Panc1 (cell line): ENCODE measurements at regions not wholly inside any gene's neighbourhood (a gene's known extent, or its start where the extent isn't known, plus 50 kb on each side); places are given as distances from the start of the nearest gene placed in this dataset.

ENCODE experiments used
- ATAC-seq: fragments of 200-7000 bp; cut with Tn5 transposase; 2 replicates; pipeline ENCODE4 v1.9.1; 2020; ENCODE audit warnings: mild to moderate bottlenecking, moderate library complexity
- BruUV-seq: library from RNA; stranded (reverse); fragments of 400-500 nt; replicated peaks from 2 replicates; lab custom pipeline; 2021; lab: Mats Ljungman, UMichigan
- CTCF ChIA-PET: fragments of 300-600 bp; sonication (Branson Sonifier 250); formaldehyde crosslinking; loops from one replicate; lab custom pipeline; 2022; ENCODE audit warnings: antibody characterized with exemption; lab: Charles Lee
- POLR2A ChIA-PET: fragments of 300-600 bp; sonication (Branson Sonifier 250); formaldehyde crosslinking; loops from one replicate; lab custom pipeline; 2022; ENCODE audit warnings: antibody characterized with exemption; lab: Charles Lee
- DNase-seq: peaks from one replicate; pipeline ENCODE4 v3.0.0-alpha.2; 2010; ENCODE audit warnings: low read depth, low spot score
- H3K27ac ChIP-seq: 2 replicates; pipeline ENCODE4 v1.5.1; 2011; ENCODE audit warnings: mild to moderate bottlenecking, low read length, inconsistent platforms
- H3K27me3 ChIP-seq: fragments of 200-500 bp; sonication (Bioruptor generic); 2 replicates; pipeline ENCODE4 v1.6.0; 2014; ENCODE audit warnings: low read length, inconsistent platforms; ENCODE audit not compliant: control insufficient read depth, insufficient read depth
- H3K36me3 ChIP-seq: fragments of 200-500 bp; sonication (Bioruptor generic); 2 replicates; pipeline ENCODE4 v1.5.1; 2014; ENCODE audit warnings: inconsistent platforms, mild to moderate bottlenecking, low read length, moderate library complexity; ENCODE audit not compliant: control insufficient read depth, insufficient read depth
- H3K4me1 ChIP-seq: 2 replicates; pipeline ENCODE4 v1.5.1; 2011; ENCODE audit warnings: inconsistent platforms, mild to moderate bottlenecking, low read length, moderate library complexity; ENCODE audit not compliant: control insufficient read depth, insufficient read depth
- H3K4me3 ChIP-seq, 2 experiments: 2 replicates each; pipeline ENCODE4 v1.5.1; 2011 to 2012; ENCODE audit warnings: low read depth in 2 of 2, low read length in 2 of 2, mild to moderate bottlenecking in 2 of 2, inconsistent platforms in 1 of 2, moderate library complexity in 1 of 2
- H3K9me3 ChIP-seq: fragments of 200-500 bp; sonication (Bioruptor generic); 2 replicates; pipeline ENCODE4 v1.5.1; 2014; ENCODE audit warnings: low read depth, mild to moderate bottlenecking, inconsistent platforms, low read length, moderate library complexity; ENCODE audit not compliant: control insufficient read depth, insufficient read depth
- POLR2AphosphoS5 ChIP-seq: IDR thresholded peaks from 2 replicates; pipeline ENCODE4 v1.6.1; 2012; ENCODE audit warnings: mild to moderate bottlenecking, low read depth, low read length, moderate library complexity
- SIN3A ChIP-seq: IDR thresholded peaks from 2 replicates; pipeline ENCODE4 v1.6.1; 2012; ENCODE audit warnings: low read depth, mild to moderate bottlenecking, low read length, moderate library complexity, borderline replicate concordance; ENCODE audit not compliant: insufficient read depth
- TCF7L2 ChIP-seq: IDR thresholded peaks from 2 replicates; pipeline ENCODE4 v1.6.1; 2011; ENCODE audit warnings: mild to moderate bottlenecking, low read depth, low read length, inconsistent platforms
- in situ Hi-C: cut with HindIII; loops from 2 replicates; pipeline ENCODE4 v1.10.0; 2016; ENCODE audit warnings: low sequenced_read_pairs, low pct_unique_long_range_greater_than_20kb
- intact Hi-C: fragments of 100-400 bp; cut with micrococcal nuclease; formaldehyde crosslinking; loops from one replicate; pipeline ENCODE4 v1.10.0; 2022; ENCODE audit not compliant: unreplicated experiment
- TF ChIP-seq, protein P1 (sequence below), 2 experiments: IDR thresholded peaks; 2 replicates each; pipeline ENCODE4 v1.6.1; 2011 to 2012; ENCODE audit warnings: low read depth in 2 of 2, control low read depth in 1 of 2, low read length in 1 of 2, mild to moderate bottlenecking in 1 of 2, moderate library complexity in 1 of 2; ENCODE audit not compliant: insufficient read depth in 1 of 2
- TF ChIP-seq, protein P2 (sequence below): fragments of 450-650 bp; IDR thresholded peaks from 2 replicates; pipeline ENCODE4 v1.5.1; 2017; ENCODE audit warnings: mild to moderate bottlenecking

DNA sequence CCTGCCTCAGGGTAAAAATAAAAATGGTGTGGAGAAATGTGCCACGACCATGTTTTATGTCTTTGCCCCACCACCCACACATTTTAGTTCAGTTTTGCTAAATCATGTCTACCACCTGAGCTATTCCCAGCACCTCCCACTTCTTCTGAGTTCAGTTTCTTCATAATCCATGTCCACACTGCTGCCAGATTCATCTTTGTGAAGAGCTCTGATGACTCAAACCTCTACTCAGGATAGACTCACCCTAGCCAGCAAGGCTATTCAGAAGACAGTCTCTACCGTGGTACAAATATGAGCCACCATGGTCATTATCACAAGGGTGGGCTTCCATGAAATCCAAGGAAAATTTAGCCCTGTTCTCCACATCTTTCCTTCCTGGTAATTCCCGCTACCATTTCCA, 231.1 kb upstream of the PRKCQ start:
- H3K27me3 ChIP-seq, result no peaks in the 10 kb centered on the region
- no peaks in the 10 kb centered on the region for H3K9me3 ChIP-seq
- ChIA-PET POLR2A (no interaction called here), CTCF (no interaction called here)
- no peak overlapping the region for H3K27ac ChIP-seq
- in situ Hi-C loops, result no loop called here
- DNase-seq, result no peak
- intact Hi-C loops, result no loop called here
- H3K4me1 ChIP-seq, result no peaks in the 10 kb centered on the region
- no TSS peak for BruUV-seq
- no peaks in the 10 kb centered on the region for H3K36me3 ChIP-seq
- no peak overlapping the region for H3K4me3 ChIP-seq
- no peak for ATAC-seq
- TF ChIP-seq POLR2AphosphoS5, result no peak
- TF ChIP-seq SIN3A, result no peak
- TF ChIP-seq, protein P1, sequence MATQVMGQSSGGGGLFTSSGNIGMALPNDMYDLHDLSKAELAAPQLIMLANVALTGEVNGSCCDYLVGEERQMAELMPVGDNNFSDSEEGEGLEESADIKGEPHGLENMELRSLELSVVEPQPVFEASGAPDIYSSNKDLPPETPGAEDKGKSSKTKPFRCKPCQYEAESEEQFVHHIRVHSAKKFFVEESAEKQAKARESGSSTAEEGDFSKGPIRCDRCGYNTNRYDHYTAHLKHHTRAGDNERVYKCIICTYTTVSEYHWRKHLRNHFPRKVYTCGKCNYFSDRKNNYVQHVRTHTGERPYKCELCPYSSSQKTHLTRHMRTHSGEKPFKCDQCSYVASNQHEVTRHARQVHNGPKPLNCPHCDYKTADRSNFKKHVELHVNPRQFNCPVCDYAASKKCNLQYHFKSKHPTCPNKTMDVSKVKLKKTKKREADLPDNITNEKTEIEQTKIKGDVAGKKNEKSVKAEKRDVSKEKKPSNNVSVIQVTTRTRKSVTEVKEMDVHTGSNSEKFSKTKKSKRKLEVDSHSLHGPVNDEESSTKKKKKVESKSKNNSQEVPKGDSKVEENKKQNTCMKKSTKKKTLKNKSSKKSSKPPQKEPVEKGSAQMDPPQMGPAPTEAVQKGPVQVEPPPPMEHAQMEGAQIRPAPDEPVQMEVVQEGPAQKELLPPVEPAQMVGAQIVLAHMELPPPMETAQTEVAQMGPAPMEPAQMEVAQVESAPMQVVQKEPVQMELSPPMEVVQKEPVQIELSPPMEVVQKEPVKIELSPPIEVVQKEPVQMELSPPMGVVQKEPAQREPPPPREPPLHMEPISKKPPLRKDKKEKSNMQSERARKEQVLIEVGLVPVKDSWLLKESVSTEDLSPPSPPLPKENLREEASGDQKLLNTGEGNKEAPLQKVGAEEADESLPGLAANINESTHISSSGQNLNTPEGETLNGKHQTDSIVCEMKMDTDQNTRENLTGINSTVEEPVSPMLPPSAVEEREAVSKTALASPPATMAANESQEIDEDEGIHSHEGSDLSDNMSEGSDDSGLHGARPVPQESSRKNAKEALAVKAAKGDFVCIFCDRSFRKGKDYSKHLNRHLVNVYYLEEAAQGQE (IDR thresholded peaks at IDR 0.05; ENCODE audit: insufficient read depth in 1 of 2, low read depth in 2 of 2, low read length in 1 of 2), result no peak
- no peak for TF ChIP-seq TCF7L2
- TF ChIP-seq, protein P2, sequence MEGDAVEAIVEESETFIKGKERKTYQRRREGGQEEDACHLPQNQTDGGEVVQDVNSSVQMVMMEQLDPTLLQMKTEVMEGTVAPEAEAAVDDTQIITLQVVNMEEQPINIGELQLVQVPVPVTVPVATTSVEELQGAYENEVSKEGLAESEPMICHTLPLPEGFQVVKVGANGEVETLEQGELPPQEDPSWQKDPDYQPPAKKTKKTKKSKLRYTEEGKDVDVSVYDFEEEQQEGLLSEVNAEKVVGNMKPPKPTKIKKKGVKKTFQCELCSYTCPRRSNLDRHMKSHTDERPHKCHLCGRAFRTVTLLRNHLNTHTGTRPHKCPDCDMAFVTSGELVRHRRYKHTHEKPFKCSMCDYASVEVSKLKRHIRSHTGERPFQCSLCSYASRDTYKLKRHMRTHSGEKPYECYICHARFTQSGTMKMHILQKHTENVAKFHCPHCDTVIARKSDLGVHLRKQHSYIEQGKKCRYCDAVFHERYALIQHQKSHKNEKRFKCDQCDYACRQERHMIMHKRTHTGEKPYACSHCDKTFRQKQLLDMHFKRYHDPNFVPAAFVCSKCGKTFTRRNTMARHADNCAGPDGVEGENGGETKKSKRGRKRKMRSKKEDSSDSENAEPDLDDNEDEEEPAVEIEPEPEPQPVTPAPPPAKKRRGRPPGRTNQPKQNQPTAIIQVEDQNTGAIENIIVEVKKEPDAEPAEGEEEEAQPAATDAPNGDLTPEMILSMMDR, result no peak

DNA sequence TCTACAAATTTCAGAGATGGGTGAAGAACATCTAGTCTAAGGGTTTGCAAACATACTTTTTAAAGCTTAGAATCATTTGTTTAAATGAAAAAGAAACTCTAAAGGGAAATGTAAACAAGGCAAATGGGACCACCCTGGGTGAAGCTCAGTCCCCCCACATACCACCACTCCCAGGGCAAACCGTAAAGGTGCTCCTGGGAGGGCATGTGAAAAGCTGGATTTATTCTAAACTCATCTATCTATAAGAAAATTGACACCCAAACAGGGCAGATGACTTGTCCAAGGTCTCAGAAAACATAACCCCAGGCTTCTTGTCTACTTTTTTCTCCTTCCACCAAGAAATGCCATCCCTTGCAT, 223.3 kb upstream of the PRKCQ start:
- BruUV-seq, result no TSS peak
- ATAC-seq (no peak), DNase-seq (no peak)
- Histone ChIP-seq H3K4me1 (no peaks in the 10 kb centered on the region), H3K4me3 (no peak overlapping the region), H3K27ac (no peak overlapping the region), H3K9me3 (no peaks in the 10 kb centered on the region), H3K27me3 (no peaks in the 10 kb centered on the region), H3K36me3 (no peaks in the 10 kb centered on the region)
- in situ Hi-C loops, result no loop called here
- CTCF ChIA-PET, result no interaction called here
- TF ChIP-seq, protein P1 (IDR thresholded peaks at IDR 0.05; ENCODE audit: insufficient read depth in 1 of 2, low read depth in 2 of 2, low read length in 1 of 2), result no peak
- TF ChIP-seq POLR2AphosphoS5, result no peak
- TF ChIP-seq, protein P2, result no peak
- TF ChIP-seq TCF7L2, result no peak
- TF ChIP-seq SIN3A, result no peak
- intact Hi-C loops, result no loop called here
- POLR2A ChIA-PET, result no interaction called here
